H9 (cell line): ENCODE measurements at regions not wholly inside any gene's neighbourhood (a gene's known extent, or its start where the extent isn't known, plus 50 kb on each side); places are given as distances from the start of the nearest gene placed in this dataset.

ENCODE experiments used
- DNase-seq: peaks from one replicate; pipeline ENCODE4 v3.0.0-alpha.2; 2017
- H2AFZ ChIP-seq: one replicate; pipeline ENCODE4 v1.6.1; 2013; ENCODE audit warnings: mild to moderate bottlenecking, low read length, control low read depth, moderate library complexity
- H2AK5ac ChIP-seq: 2 replicates; pipeline ENCODE4 v1.6.1; 2013; ENCODE audit warnings: low read length, control low read depth, mixed read lengths; ENCODE audit not compliant: insufficient read length
- H2BK120ac ChIP-seq: one replicate; pipeline ENCODE4 v1.6.1; 2013; ENCODE audit warnings: low read depth, mild to moderate bottlenecking, low read length, control low read depth, inconsistent platforms; ENCODE audit not compliant: poor library complexity, severe bottlenecking
- H2BK12ac ChIP-seq: 2 replicates; pipeline ENCODE4 v1.6.1; 2013; ENCODE audit warnings: low read length, control low read depth, mixed read lengths, low read depth; ENCODE audit not compliant: insufficient read length
- H2BK15ac ChIP-seq: 2 replicates; pipeline ENCODE4 v1.6.1; 2013; ENCODE audit warnings: low read depth, low read length, control low read depth
- H2BK20ac ChIP-seq: one replicate; pipeline ENCODE4 v1.6.1; 2013; ENCODE audit warnings: low read depth, mild to moderate bottlenecking, low read length, control low read depth, inconsistent platforms; ENCODE audit not compliant: poor library complexity, severe bottlenecking
- H2BK5ac ChIP-seq: 2 replicates; pipeline ENCODE4 v1.6.1; 2013; ENCODE audit warnings: low read length, control low read depth, mixed read lengths; ENCODE audit not compliant: insufficient read length
- H3K14ac ChIP-seq: 2 replicates; pipeline ENCODE4 v1.6.1; 2013; ENCODE audit warnings: low read length, control low read depth; ENCODE audit not compliant: insufficient read depth
- H3K18ac ChIP-seq: 2 replicates; pipeline ENCODE4 v1.6.1; 2013; ENCODE audit warnings: low read depth, mild to moderate bottlenecking, mixed read lengths, low read length, control low read depth; ENCODE audit not compliant: insufficient read length
- H3K23ac ChIP-seq: 2 replicates; pipeline ENCODE4 v1.6.1; 2013; ENCODE audit warnings: low read length, control low read depth, mixed read lengths, low read depth; ENCODE audit not compliant: insufficient read length
- H3K23me2 ChIP-seq: 2 replicates; pipeline ENCODE4 v1.6.1; 2013; ENCODE audit warnings: low read depth, mild to moderate bottlenecking, mixed read lengths, low read length, control low read depth; ENCODE audit not compliant: insufficient read length, poor library complexity, severe bottlenecking
- H3K27ac ChIP-seq: 2 replicates; pipeline ENCODE4 v1.5.1; 2013; ENCODE audit warnings: low read length, control low read depth, mixed read lengths, low read depth; ENCODE audit not compliant: insufficient read length
- H3K27me3 ChIP-seq: 2 replicates; pipeline ENCODE4 v1.6.1; 2013; ENCODE audit warnings: low read length, control low read depth, inconsistent platforms; ENCODE audit not compliant: insufficient read depth
- H3K4ac ChIP-seq: 2 replicates; pipeline ENCODE4 v1.6.1; 2013; ENCODE audit warnings: low read depth, mild to moderate bottlenecking, control low read depth, inconsistent platforms, low read length, moderate library complexity
- H3K4me1 ChIP-seq: 2 replicates; pipeline ENCODE4 v1.6.1; 2013; ENCODE audit warnings: low read length, control low read depth, inconsistent platforms; ENCODE audit not compliant: insufficient read depth
- H3K4me2 ChIP-seq: 2 replicates; pipeline ENCODE4 v1.6.1; 2013; ENCODE audit warnings: low read length, control low read depth, mixed read lengths; ENCODE audit not compliant: insufficient read length, insufficient read depth
- H3K56ac ChIP-seq: 2 replicates; pipeline ENCODE4 v1.6.1; 2013; ENCODE audit warnings: low read depth, mild to moderate bottlenecking, mixed read lengths, low read length, control low read depth; ENCODE audit not compliant: insufficient read length
- H3K79me1 ChIP-seq: 2 replicates; pipeline ENCODE4 v1.6.1; 2013; ENCODE audit warnings: low read depth, mild to moderate bottlenecking, moderate library complexity, low read length, control low read depth, inconsistent platforms; ENCODE audit not compliant: insufficient read depth, poor library complexity, severe bottlenecking
- H3K79me2 ChIP-seq: 2 replicates; pipeline ENCODE4 v1.6.1; 2013; ENCODE audit warnings: low read length, control low read depth, inconsistent platforms; ENCODE audit not compliant: insufficient read depth
- H3K9ac ChIP-seq: 2 replicates; pipeline ENCODE4 v1.6.1; 2013; ENCODE audit warnings: low read length, control low read depth, mixed read lengths; ENCODE audit not compliant: insufficient read length; ENCODE audit errors: extremely low read depth
- H3K9me3 ChIP-seq: one replicate; pipeline ENCODE4 v1.6.1; 2013; ENCODE audit warnings: low read depth, low read length, inconsistent platforms; ENCODE audit not compliant: control insufficient read depth
- H3T11ph ChIP-seq: one replicate; pipeline ENCODE4 v1.6.1; 2013; ENCODE audit warnings: mild to moderate bottlenecking, low read length, control low read depth, inconsistent platforms
- H4K20me1 ChIP-seq: one replicate; pipeline ENCODE4 v1.6.1; 2013; ENCODE audit not compliant: control insufficient read depth, insufficient read length, insufficient read depth
- H4K5ac ChIP-seq: 2 replicates; pipeline ENCODE4 v1.6.1; 2013; ENCODE audit warnings: low read depth, mild to moderate bottlenecking, mixed read lengths, low read length, control low read depth; ENCODE audit not compliant: insufficient read length
- H4K8ac ChIP-seq: replicated peaks from 2 replicates; pipeline ENCODE4 v1.6.1; 2013; ENCODE audit warnings: low read length, control low read depth, mixed read lengths, low read depth; ENCODE audit not compliant: insufficient read length
- H4K91ac ChIP-seq: 2 replicates; pipeline ENCODE4 v1.6.1; 2013; ENCODE audit warnings: low read depth, mild to moderate bottlenecking, moderate library complexity, mixed read lengths, low read length, control low read depth; ENCODE audit not compliant: insufficient read length
- H3K27ac Mint-ChIP-seq, 3 experiments: 2 replicates in 2 of 3; 3 replicates in 1 of 3; pipeline ENCODE4 v1.8.0; 2020 to 2021; ENCODE audit warnings: mixed read lengths in 3 of 3, mild to moderate bottlenecking in 1 of 3, moderate library complexity in 1 of 3
- H3K27me3 Mint-ChIP-seq: 2 replicates; pipeline ENCODE4 v1.8.0; 2021; ENCODE audit warnings: low read depth, mild to moderate bottlenecking, moderate library complexity, mixed read lengths
- H3K36me3 Mint-ChIP-seq, 3 experiments: 2 replicates in 2 of 3; 3 replicates in 1 of 3; pipeline ENCODE4 v1.8.0; 2020 to 2021; ENCODE audit warnings: low read depth in 3 of 3, mixed read lengths in 3 of 3; ENCODE audit not compliant: insufficient read depth in 1 of 3
- H3K4me1 Mint-ChIP-seq, 2 experiments: 2 replicates each; pipeline ENCODE4 v1.8.0; 2020; ENCODE audit warnings: mixed read lengths in 2 of 2
- H3K4me3 Mint-ChIP-seq, 2 experiments: 2 replicates in 1 of 2; 3 replicates in 1 of 2; pipeline ENCODE4 v1.8.0; 2020 to 2021; ENCODE audit warnings: mild to moderate bottlenecking in 2 of 2, mixed read lengths in 2 of 2, moderate library complexity in 1 of 2
- H3K9me3 Mint-ChIP-seq, 2 experiments: 2 replicates in 1 of 2; 3 replicates in 1 of 2; pipeline ENCODE4 v1.8.0; 2020; ENCODE audit warnings: mild to moderate bottlenecking in 2 of 2, mixed read lengths in 2 of 2, moderate library complexity in 1 of 2
- WGBS: extraction: QIAGEN DNeasy Blood & Tissue Kit; methylation state at CpG from one replicate; pipeline ENCODE4 v1.1.7; 2013; ENCODE audit warnings: missing lambda C conversion rate, low lambda C conversion rate, mixed read lengths; ENCODE audit not compliant: insufficient read length; ENCODE audit errors: extremely low coverage; 5-methylcytosine and 5-hydroxymethylcytosine counted together
- TF ChIP-seq, protein P1 (sequence below): fragments of 200-600 bp; sonication (generic); conservative IDR thresholded peaks from 3 replicates; pipeline ENCODE4 v1.8.0; 2021; ENCODE audit warnings: antibody characterized with exemption, mild to moderate bottlenecking

DNA sequence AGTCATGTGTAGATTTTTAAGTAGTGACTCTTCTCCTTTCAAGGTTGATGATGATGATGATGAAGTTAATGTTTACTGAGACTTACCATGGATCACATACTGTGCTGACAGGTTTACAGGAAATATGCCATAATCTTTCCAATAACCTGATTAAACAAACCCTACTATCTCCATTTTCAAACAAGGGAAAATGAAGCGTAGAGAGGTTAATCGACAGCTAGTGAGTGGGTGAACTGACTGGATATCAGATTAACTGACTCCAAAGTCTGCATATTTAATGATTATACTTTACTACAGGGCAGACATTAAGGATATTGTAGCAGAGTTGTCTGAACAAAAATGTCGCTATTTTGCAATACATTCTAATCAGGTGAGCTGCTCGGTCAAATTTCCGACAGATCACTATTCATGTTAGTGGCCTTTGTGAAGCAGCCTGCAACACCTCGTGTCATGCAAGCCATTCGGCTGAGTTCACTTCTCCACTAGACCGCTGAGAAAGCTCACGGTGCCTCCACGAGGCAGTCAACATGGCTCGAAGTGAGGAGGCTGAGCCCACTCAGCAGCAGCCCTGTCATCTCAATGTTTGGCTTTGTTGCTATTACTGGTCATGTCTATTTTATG is 264.2 kb downstream of the NFKBIZ start:
- H3K4me1 Mint-ChIP-seq: no peaks in the 10 kb centered on the region
- H2BK5ac ChIP-seq: no peak overlapping the region
- H3K23ac ChIP-seq: no peak overlapping the region
- no peak overlapping the region for H3K27ac ChIP-seq
- H3K9ac ChIP-seq: no peak overlapping the region
- no peak overlapping the region for H3K27ac Mint-ChIP-seq
- H2BK120ac ChIP-seq: no peak overlapping the region
- no peak overlapping the region for H3K56ac ChIP-seq
- no peak overlapping the region for H3K14ac ChIP-seq
- H3K27me3 ChIP-seq: no peaks in the 10 kb centered on the region
- no peak overlapping the region for H2AK5ac ChIP-seq
- no peaks in the 10 kb centered on the region for H3K79me1 ChIP-seq
- H4K91ac ChIP-seq: no peak overlapping the region
- H3T11ph ChIP-seq: no peak overlapping the region
- TF ChIP-seq, protein P1, sequence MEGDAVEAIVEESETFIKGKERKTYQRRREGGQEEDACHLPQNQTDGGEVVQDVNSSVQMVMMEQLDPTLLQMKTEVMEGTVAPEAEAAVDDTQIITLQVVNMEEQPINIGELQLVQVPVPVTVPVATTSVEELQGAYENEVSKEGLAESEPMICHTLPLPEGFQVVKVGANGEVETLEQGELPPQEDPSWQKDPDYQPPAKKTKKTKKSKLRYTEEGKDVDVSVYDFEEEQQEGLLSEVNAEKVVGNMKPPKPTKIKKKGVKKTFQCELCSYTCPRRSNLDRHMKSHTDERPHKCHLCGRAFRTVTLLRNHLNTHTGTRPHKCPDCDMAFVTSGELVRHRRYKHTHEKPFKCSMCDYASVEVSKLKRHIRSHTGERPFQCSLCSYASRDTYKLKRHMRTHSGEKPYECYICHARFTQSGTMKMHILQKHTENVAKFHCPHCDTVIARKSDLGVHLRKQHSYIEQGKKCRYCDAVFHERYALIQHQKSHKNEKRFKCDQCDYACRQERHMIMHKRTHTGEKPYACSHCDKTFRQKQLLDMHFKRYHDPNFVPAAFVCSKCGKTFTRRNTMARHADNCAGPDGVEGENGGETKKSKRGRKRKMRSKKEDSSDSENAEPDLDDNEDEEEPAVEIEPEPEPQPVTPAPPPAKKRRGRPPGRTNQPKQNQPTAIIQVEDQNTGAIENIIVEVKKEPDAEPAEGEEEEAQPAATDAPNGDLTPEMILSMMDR: no peak
- H3K4me1 ChIP-seq: no peaks in the 10 kb centered on the region
- no peaks in the 10 kb centered on the region for H3K79me2 ChIP-seq
- no peak overlapping the region for H2AFZ ChIP-seq
- no peak overlapping the region for H4K8ac ChIP-seq
- H3K4me2 ChIP-seq: no peak overlapping the region
- no peak overlapping the region for H2BK15ac ChIP-seq
- H3K18ac ChIP-seq: no peak overlapping the region
- no peak for DNase-seq
- no peak overlapping the region for H2BK20ac ChIP-seq
- no peak overlapping the region for H2BK12ac ChIP-seq
- 0 out of 5 replicates have a peak, but pooled peaks cover 0 to under 1% of the 10 kb centered on the region in 2 experiments for H3K9me3 Mint-ChIP-seq
- no peaks in the 10 kb centered on the region for H3K23me2 ChIP-seq
- H3K4ac ChIP-seq: no peak overlapping the region
- no peak overlapping the region for H3K4me3 Mint-ChIP-seq
- H4K5ac ChIP-seq: no peak overlapping the region
- no CpG with 5 or more reads among the region's 11 CpGs for WGBS
- H4K20me1 ChIP-seq: no peaks in the 10 kb centered on the region
- H3K27me3 Mint-ChIP-seq: no peaks in the 10 kb centered on the region
- no peaks in the 10 kb centered on the region for H3K9me3 ChIP-seq
- H3K36me3 Mint-ChIP-seq: no peaks in the 10 kb centered on the region
